OCI-LY7 (cell line): ENCODE measurements at regions not wholly inside any gene's neighbourhood (a gene's known extent, or its start where the extent isn't known, plus 50 kb on each side); places are given as distances from the start of the nearest gene placed in this dataset.

Source experiments
- EZH2phosphoT487 ChIP-seq: fragments of 200-600 bp; sonication (generic); IDR thresholded peaks from 2 replicates; pipeline ENCODE4 v1.6.1; 2018; ENCODE audit warnings: low read depth, borderline replicate concordance, mild to moderate bottlenecking, mixed run types, antibody characterized with exemption, low read length, moderate library complexity, mixed read lengths
- TF ChIP-seq, protein P1 (sequence below): fragments of 200-600 bp; sonication (generic); conservative IDR thresholded peaks from 2 replicates; pipeline ENCODE4 v1.5.1; 2014; ENCODE audit warnings: mild to moderate bottlenecking, antibody characterized with exemption, low read length, moderate library complexity, mixed read lengths

DNA sequence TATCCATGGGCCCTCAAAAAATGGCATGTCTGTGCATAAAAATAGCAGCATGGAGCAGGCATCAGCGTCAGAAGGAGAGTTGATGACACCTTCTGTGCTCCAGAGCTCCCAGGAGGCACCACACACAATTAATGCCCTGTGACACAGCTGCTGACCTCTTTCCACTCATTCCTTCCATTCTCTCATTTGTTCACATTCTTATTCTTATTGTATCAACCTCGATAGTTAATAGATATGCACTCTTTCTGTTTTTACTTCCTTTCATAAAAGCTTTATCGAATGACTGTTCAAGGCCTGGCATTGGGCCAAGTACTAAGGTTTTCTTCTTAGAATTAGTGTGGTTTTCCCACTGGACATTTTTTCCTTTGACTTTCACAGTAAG lies 266.0 kb upstream of the MTNR1B start:
- TF ChIP-seq, protein P1, sequence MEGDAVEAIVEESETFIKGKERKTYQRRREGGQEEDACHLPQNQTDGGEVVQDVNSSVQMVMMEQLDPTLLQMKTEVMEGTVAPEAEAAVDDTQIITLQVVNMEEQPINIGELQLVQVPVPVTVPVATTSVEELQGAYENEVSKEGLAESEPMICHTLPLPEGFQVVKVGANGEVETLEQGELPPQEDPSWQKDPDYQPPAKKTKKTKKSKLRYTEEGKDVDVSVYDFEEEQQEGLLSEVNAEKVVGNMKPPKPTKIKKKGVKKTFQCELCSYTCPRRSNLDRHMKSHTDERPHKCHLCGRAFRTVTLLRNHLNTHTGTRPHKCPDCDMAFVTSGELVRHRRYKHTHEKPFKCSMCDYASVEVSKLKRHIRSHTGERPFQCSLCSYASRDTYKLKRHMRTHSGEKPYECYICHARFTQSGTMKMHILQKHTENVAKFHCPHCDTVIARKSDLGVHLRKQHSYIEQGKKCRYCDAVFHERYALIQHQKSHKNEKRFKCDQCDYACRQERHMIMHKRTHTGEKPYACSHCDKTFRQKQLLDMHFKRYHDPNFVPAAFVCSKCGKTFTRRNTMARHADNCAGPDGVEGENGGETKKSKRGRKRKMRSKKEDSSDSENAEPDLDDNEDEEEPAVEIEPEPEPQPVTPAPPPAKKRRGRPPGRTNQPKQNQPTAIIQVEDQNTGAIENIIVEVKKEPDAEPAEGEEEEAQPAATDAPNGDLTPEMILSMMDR, result no peak
- TF ChIP-seq EZH2phosphoT487, result no peak
